Urinary bladder (tissue), 3 donors: ENCODE measurements at regions not wholly inside any gene's neighbourhood (a gene's known extent, or its start where the extent isn't known, plus 50 kb on each side); places are given as distances from the start of the nearest gene placed in this dataset.

Experiments used
- DNase-seq: peaks from one replicate; pipeline ENCODE4 v3.0.0-alpha.2; 2015; ENCODE audit errors: extremely low spot score
- H3K27ac ChIP-seq: one replicate; pipeline ENCODE4 v1.5.1; 2013; ENCODE audit warnings: low read depth, mild to moderate bottlenecking, moderate library complexity
- H3K36me3 ChIP-seq: one replicate; pipeline ENCODE4 v1.6.1; 2013; ENCODE audit warnings: mild to moderate bottlenecking, moderate library complexity; ENCODE audit not compliant: insufficient read depth
- H3K4me1 ChIP-seq: one replicate; pipeline ENCODE4 v1.6.1; 2013; ENCODE audit warnings: mild to moderate bottlenecking, moderate library complexity; ENCODE audit not compliant: insufficient read depth
- H3K4me3 ChIP-seq: one replicate; pipeline ENCODE4 v1.5.1; 2013; ENCODE audit warnings: low read depth, low read length
- WGBS: extraction: QIAGEN DNeasy Blood & Tissue Kit; methylation state at CpG from one replicate; pipeline ENCODE4 v1.1.7; 2013; 5-methylcytosine and 5-hydroxymethylcytosine counted together
- donor health status: healthy with polysubstance abuse.
- donor health status: healthy.

- Histone ChIP-seq H3K27ac (no peak overlapping the region), H3K36me3 (no peaks in the 10 kb centered on the region), H3K4me3 (no peak overlapping the region), H3K4me1 (no peaks in the 10 kb centered on the region)
- 94% methylated on average over 2 of the region's 2 CpGs for WGBS
- no peak for DNase-seq
Measured at GRCh38 chr13:50189450-50189849, 174.2 kb downstream of the KCNRG start.

- WGBS = 50% methylated on average over 1 of the region's 1 CpG
Measured at GRCh38 chr13:50191004-50191403, 175.8 kb downstream of the KCNRG start.

GRCh38 chr13:50192272-50192813 is 177.1 kb downstream of the KCNRG start:
- H3K36me3 ChIP-seq = no peaks in the 10 kb centered on the region
- DNase-seq = no peak
- no peak overlapping the region for H3K27ac ChIP-seq
- H3K4me3 ChIP-seq = no peak overlapping the region
- no peaks in the 10 kb centered on the region for H3K4me1 ChIP-seq
- 87% methylated on average over 1 of the region's 1 CpG for WGBS

More at GRCh38 chr13:50191004-50191403, 175.8 kb downstream of the KCNRG start:
- no peak overlapping the region for H3K27ac ChIP-seq
- no peaks in the 10 kb centered on the region for H3K4me1 ChIP-seq
- no peaks in the 10 kb centered on the region for H3K36me3 ChIP-seq
- DNase-seq = no peak
- H3K4me3 ChIP-seq = no peak overlapping the region

- no peak for DNase-seq
- Histone ChIP-seq H3K27ac (no peak overlapping the region), H3K4me3 (no peak overlapping the region), H3K4me1 (no peaks in the 10 kb centered on the region), H3K36me3 (no peaks in the 10 kb centered on the region)
- 72% methylated on average over 4 of the region's 4 CpGs for WGBS
Measured at GRCh38 chr13:50195045-50195444, 179.8 kb downstream of the KCNRG start.

GRCh38 chr13:50196118-50196517 is 180.9 kb downstream of the KCNRG start:
- 86% methylated on average over 3 of the region's 3 CpGs for WGBS
- Histone ChIP-seq H3K27ac (no peak overlapping the region), H3K36me3 (no peaks in the 10 kb centered on the region), H3K4me1 (no peaks in the 10 kb centered on the region), H3K4me3 (no peak overlapping the region)
- no peak for DNase-seq

GRCh38 chr13:50197705-50198104 is 182.5 kb downstream of the KCNRG start:
- no peak overlapping the region for H3K27ac ChIP-seq
- DNase-seq = no peak
- H3K4me3 ChIP-seq = no peak overlapping the region
- WGBS = 76% methylated on average over 2 of the region's 2 CpGs
- H3K36me3 ChIP-seq = no peaks in the 10 kb centered on the region
- no peaks in the 10 kb centered on the region for H3K4me1 ChIP-seq

- DNase-seq = no peak
- no peak overlapping the region for H3K4me3 ChIP-seq
- H3K4me1 ChIP-seq = no peaks in the 10 kb centered on the region
- no peaks in the 10 kb centered on the region for H3K36me3 ChIP-seq
- WGBS = 59% methylated on average over 2 of the region's 2 CpGs
- no peak overlapping the region for H3K27ac ChIP-seq
Measured at GRCh38 chr13:50198508-50198907, 183.3 kb downstream of the KCNRG start.

- Histone ChIP-seq H3K4me3 (no peak overlapping the region), H3K36me3 (no peaks in the 10 kb centered on the region), H3K27ac (no peak overlapping the region), H3K4me1 (no peaks in the 10 kb centered on the region)
- WGBS = 38% methylated on average over 3 of the region's 3 CpGs
- DNase-seq = no peak
Measured at GRCh38 chr13:50200569-50200968, 185.3 kb downstream of the KCNRG start.

GRCh38 chr13:50200988-50201387 is 185.7 kb downstream of the KCNRG start:
- DNase-seq = no peak
- WGBS = 70% methylated on average over 3 of the region's 3 CpGs
- no peaks in the 10 kb centered on the region for H3K36me3 ChIP-seq
- H3K27ac ChIP-seq = no peak overlapping the region
- H3K4me1 ChIP-seq = no peaks in the 10 kb centered on the region
- no peak overlapping the region for H3K4me3 ChIP-seq

- Histone ChIP-seq H3K4me3 (no peak overlapping the region), H3K36me3 (no peaks in the 10 kb centered on the region), H3K27ac (no peak overlapping the region), H3K4me1 (no peaks in the 10 kb centered on the region)
- no peak for DNase-seq
- WGBS = 88% methylated on average over 4 of the region's 4 CpGs
Measured at GRCh38 chr13:50202485-50202884, 187.2 kb downstream of the KCNRG start.

- no peak overlapping the region for H3K27ac ChIP-seq
- DNase-seq = no peak
- no peaks in the 10 kb centered on the region for H3K4me1 ChIP-seq
- WGBS = 77% methylated on average over 1 of the region's 1 CpG
- no peaks in the 10 kb centered on the region for H3K36me3 ChIP-seq
- no peak overlapping the region for H3K4me3 ChIP-seq
Measured at GRCh38 chr13:50203256-50203941, 188.2 kb downstream of the KCNRG start.

- no peaks in the 10 kb centered on the region for H3K36me3 ChIP-seq
- H3K27ac ChIP-seq = no peak overlapping the region
- DNase-seq = no peak
- no peaks in the 10 kb centered on the region for H3K4me1 ChIP-seq
- 84% methylated on average over 2 of the region's 2 CpGs for WGBS
- no peak overlapping the region for H3K4me3 ChIP-seq
Measured at GRCh38 chr13:50205581-50205980, 190.3 kb downstream of the KCNRG start.

GRCh38 chr13:50208826-50209335 is 193.6 kb downstream of the KCNRG start:
- H3K4me1 ChIP-seq = no peaks in the 10 kb centered on the region
- H3K36me3 ChIP-seq = no peaks in the 10 kb centered on the region
- no peak overlapping the region for H3K27ac ChIP-seq
- 31% methylated on average over 9 of the region's 9 CpGs for WGBS
- no peak overlapping the region for H3K4me3 ChIP-seq
- no peak for DNase-seq

- DNase-seq = no peak
- Histone ChIP-seq H3K36me3 (no peaks in the 10 kb centered on the region), H3K27ac (no peak overlapping the region), H3K4me1 (no peaks in the 10 kb centered on the region), H3K4me3 (no peak overlapping the region)
- WGBS = 78% methylated on average over 1 of the region's 1 CpG
Measured at GRCh38 chr13:50209631-50210030, 194.4 kb downstream of the KCNRG start.
